Stimulated activated CD4-positive, alpha-beta T cell treated with anti-CD3 and anti-CD28 coated beads, TNF-alpha, amount 100 ng/mL, for 1 hour (primary cell): ENCODE measurements at regions not wholly inside any gene's neighbourhood (a gene's known extent, or its start where the extent isn't known, plus 50 kb on each side); places are given as distances from the start of the nearest gene placed in this dataset.
"Not testable (repeated sequence)": the region's sequence is repeated elsewhere in the genome, so short reads cannot be mapped to it uniquely, and the experiment has no call there.

Experiments
- DNase-seq, 3 donors: peaks; one replicate each; pipeline ENCODE4 v3.0.0-alpha.2; 2020; ENCODE audit warnings: low read depth in 3 of 3, low spot score in 1 of 3

DNA sequence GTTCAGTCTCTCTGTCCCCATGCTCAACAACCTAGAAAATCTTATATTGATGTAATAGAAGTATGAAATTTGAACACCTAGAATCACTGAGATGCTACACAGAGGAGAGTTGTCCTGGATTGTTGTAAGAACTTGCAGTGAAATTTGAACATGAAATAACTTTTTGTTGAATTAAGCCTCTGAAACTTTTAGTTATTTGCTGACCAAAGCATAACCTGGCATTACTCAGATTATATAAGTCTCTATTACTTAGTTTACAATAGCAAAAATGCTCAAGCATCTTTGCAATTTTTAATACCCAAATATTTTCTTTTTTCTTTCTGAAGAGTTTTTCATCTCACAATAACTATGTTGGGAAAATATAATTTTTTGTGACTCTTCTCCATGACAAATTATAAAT is 630.7 kb upstream of the ACO1 start:
- DNase-seq = no peak

GRCh38 chr9:31759703-31760102 is 624.7 kb upstream of the ACO1 start:
- DNase-seq = no peak

- DNase-seq = not testable (repeated sequence)
Observed at GRCh38 chr9:31774021-31774420, 610.4 kb upstream of the ACO1 start.

- no peak for DNase-seq
Observed at GRCh38 chr9:31774571-31774970, 609.9 kb upstream of the ACO1 start.

DNA sequence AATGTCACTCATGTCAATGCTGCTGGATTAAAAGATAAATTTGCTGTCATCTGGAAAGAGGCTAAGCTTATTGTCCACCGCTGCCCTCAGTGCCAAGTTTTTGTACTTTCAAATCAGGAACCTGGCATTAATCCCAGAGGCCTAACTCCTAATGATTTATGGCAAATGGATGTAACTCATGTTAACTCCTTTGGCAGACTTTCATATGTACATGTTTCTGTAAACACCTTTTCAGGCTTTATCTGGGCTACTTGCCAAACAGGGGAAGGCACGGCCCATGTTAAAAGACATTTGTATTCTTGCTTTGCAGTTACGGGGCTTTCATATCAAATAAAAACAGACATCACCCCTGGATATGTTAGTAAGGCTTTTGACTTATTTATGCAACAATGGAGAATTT is 608.0 kb upstream of the ACO1 start:
- no peak for DNase-seq

DNA sequence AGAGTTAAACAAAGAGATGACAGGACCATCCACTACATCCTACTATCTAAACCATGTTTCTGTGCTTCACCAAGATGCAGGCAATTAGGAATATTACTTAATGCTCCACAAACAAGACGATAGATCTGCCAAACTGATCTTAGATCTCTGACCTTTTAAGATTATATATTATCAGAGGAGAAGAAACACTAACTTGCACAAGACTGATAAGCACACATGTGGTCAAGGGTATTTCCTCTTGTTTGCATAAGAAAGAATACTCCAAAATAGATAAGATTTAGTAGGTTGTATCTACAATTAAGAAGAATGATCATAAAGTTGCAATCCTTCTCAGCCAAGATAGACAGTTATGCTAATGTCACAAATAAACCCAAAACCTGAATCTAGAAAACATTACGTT is 601.0 kb upstream of the ACO1 start:
- no peak for DNase-seq

GRCh38 chr9:31790720-31791119 is 593.7 kb upstream of the ACO1 start:
- no peak for DNase-seq

DNA sequence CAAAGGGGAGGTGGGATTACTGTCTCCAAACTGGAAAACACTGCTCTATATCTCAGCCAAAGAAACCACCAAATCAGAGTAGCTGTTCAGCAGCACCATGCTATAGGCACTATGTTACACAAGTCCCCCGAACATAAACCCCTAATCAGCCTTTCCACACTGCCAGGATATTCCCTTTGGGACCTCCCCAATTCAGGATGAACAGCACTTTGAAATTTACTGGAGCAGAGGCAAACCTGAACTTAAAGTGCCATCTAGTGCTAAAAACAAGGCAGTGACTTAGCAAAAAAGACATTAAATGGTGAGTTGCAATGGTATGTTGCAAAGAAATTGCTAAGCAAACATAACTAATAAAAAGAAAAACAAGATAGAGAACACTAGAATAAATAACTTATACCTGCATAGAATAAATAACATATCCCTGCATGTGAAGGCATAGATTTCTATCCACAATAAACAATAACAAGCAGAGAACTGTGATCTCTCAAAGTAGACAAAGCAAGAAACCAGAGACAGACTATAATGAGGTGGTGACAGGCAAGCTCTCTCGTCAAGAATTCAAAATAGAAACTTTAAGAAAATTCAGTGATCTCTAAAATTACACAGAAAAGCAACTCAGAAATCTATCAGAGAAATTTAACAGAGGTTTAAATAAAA is 584.4 kb upstream of the ACO1 start:
- no peak for DNase-seq

DNA sequence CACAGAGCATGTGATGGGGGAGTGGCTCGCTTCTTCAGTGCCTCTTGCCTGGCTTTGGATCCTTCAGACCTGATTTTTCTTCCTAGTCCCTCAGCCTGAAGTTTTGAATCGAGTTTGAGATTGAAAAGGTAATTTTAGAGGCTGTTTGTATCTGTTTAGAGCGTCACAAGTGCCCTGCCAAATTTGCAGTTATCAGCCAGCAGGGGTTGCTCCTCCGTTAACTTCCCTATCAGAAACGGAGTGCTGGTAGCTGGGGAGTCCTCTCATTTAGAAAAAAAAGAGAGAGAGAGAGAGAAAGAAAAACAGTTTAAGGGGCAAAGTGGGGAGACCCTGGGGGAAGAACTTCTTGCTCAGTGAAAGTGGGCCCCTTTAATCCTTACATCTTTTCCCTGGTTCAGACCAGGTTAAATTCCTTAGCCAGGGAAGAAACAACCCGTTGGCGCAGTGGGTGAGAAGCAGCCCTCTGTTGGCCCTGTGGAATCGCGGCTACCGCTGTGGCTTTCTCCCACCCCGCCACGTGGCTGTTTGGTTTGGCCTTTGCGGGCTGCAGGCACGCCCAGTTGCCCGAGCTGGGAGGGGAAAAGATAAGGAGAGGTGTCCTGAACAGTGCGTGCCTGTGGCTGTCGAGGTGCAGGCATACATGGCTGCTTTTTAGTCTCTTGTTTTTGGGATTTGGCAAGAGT is 576.7 kb upstream of the ACO1 start:
- no peak for DNase-seq

- no peak for DNase-seq
Observed at GRCh38 chr9:31808766-31809165, 575.7 kb upstream of the ACO1 start.

DNA sequence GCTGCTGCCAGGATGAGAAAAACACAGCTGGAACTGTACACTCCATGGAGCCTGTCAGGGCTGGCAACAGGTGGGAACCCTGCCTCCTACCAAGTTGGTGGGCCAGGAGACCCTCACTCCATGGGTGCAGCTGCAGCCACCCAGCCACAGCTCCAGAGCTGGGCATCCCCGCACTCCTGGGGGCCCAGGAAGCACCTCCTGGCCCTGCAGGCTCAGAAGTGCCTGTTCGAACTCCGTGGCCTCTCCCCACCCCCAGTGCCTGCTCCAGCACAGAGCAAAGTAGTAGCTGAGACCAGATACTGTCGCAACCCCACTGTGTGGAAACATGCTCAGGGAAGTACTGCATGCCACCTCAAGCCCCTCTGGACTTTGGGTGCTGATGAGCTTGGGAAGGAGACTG is 564.0 kb upstream of the ACO1 start:
- DNase-seq = no peak

DNA sequence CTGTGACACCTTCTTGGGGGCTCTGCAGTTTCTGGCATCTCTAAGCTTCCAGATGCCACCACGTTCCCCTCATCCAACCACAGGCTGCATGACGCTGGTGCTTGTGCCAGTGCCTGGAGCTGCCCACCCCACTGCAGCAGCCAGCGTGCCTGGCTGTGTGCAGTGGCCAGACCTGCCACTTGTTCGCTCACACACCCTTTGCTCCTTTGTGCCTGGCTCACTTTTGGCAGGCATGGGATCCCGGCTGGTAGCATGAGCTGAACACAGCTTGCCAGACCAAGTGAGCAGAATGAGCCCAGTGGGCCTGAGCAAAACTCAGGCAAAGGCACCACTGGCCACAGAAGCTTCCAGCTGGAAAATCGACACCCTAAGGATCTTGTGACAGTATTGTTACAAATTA is 562.9 kb upstream of the ACO1 start:
- DNase-seq = no peak

DNA sequence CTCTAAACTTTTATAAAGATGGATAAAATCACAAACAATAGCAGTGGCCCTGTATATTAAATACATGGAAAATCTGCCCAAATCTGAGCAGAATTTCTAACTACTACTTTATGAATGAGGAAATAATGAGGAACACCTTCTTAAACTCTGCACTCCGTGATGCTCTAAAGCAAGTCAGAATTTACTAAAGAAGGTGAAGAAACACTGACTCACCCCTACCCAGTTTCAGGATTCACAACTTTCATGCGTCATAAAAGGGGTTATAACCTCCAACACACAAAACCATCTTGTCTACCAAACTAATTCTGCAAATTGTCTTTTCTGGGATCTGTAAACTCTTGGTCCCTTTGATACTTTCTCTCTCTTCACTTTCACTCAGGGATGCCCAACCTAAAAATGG is 561.1 kb upstream of the ACO1 start:
- no peak for DNase-seq

- DNase-seq = no peak
Observed at GRCh38 chr9:31824860-31825259, 559.6 kb upstream of the ACO1 start.

- DNase-seq = no peak
Observed at GRCh38 chr9:31837211-31837610, 547.2 kb upstream of the ACO1 start.

GRCh38 chr9:31839273-31839672 is 545.2 kb upstream of the ACO1 start:
- DNase-seq = no peak

DNA sequence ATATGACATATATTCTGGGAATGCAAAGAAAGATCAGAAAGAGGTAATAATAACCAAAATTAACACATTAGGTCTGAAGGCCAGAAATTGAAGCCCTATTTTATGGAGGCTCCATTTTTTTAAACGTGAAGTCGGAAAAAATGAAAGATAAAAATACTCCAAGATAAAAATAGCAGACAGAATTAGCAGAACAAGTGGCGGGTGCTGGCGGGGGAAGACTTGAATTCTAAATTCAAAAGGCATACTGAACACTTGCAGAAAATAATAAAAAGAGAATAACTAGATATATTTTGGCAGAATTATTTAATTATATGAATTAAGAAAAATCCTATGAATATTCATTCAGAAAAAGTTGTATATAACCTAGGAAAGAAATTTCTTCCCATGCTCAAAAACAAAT is 543.7 kb upstream of the ACO1 start:
- DNase-seq = no peak

DNA sequence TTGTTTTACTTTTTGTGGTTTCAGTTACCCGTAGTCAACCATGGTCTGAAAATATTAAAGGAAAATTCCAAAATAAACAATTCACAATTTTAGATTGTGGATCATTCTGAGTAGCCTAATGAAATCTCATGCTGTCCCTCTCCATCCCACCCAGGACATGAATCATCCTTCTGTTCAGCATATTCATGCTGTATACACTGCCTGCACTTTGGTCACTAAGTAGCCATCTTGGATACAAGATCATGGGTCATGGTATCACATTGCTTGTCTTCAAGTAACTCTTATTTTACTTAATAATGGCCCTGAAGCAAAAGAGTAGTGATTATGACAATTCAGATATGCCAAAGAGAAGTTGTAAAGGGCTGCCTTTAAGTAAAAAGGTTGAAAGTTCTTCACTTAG is 536.5 kb upstream of the ACO1 start:
- no peak for DNase-seq

DNA sequence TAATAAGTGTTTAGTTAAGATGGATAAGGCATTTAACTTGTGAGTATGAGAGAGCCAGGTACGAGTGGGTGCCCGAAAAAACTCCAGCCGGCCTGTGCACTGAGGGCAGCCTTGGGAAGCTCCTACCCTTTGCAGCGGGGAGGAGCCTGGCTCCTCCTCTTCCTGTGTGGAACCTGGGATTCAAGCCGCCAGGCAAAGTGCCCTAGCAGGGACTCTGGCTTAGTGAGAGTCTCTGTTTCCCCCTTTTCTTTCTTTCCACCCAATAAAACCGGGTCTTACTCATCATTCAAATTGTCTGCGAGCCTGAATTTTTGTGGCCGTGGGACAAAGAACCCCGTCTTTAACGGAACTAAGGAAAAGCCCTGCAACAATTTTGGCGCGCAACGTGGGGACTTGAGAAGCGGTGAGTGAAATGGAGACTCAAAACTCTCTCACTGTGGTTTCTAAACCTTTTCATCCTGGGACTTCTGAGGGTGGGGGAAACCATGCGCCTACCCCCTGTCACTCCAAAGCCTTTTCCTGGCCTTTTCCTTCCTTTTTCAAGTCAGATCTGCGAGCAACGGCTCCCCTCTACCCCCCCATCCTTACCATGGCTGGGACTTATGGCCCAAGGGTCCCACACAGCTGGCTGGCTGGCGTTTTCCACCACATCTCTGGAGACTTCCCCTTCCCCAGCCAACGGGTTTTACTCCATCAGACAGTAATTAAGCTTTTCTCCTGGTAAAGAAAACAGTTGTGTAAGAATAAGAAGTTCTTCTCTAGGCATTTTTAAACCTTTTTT is 535.7 kb upstream of the ACO1 start:
- no peak for DNase-seq

DNA sequence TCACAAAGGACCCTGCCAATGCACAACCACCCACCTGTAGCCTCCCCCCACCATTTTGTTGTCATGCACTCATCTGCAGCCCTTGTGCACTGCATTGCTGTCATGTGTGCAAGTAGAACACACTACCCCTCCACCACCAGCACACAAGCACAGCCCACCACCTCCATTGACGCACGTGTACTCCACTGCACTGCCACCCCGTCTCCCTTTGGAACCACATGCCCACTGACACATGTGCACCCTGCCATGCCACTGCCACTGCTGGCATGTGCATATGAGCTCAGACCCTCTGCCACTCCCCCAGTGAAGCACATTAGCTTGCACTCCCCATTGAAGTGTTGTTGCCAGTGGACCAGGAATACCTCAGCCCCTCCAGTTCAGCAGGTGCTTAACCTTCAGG is 530.3 kb upstream of the ACO1 start:
- DNase-seq = no peak

GRCh38 chr9:31868830-31869229 is 515.6 kb upstream of the ACO1 start:
- no peak for DNase-seq

GRCh38 chr9:31870276-31870675 is 514.2 kb upstream of the ACO1 start:
- no peak for DNase-seq
